ENCODE measurements at regions not wholly inside any gene's neighbourhood (a gene's known extent, or its start where the extent isn't known, plus 50 kb on each side); places are given as distances from the start of the nearest gene placed in this dataset.
"Not testable (repeated sequence)": the region's sequence is repeated elsewhere in the genome, so short reads cannot be mapped to it uniquely, and the experiment has no call there.

DNA sequence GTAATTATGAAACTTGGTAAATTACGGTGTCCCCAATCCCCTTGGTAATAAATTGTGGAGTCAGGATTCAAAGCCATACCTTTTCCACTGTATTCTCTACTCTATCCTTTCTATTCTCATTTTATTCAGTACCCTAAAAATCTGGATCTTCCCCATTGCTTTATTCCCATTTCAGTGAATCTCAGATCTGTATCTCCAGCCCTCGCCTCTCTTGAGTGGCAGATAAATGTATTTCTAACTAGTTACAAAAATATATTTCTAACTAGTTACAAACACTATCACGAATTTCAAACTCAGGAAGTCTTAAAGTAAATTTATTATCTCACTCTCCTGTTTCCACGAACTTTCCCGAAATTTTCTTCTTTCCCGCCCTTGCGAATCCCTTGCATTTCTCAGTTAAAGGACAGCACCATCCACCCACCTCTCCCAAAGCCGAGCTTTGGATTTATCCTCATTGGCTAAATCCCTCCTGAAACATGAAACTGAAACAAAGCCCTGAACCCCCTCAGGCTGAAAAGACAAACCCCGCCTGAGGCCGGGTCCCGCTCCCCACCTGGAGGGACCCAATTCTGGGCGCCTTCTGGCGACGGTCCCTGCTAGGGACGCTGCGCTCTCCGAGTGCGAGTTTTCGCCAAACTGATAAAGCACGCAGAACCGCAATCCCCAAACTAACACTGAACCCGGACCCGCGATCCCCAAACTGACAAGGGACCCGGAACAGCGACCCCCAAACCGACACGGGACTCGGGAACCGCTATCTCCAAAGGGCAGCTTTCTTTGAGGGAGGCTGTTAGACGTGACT, 164.3 kb upstream of the PABPC3 start:
- peak in 2 of 5 donors; percentile 37 to 43 for DNase-seq
- intact Hi-C loops (cut with DNase I), result no loop called here
- Histone ChIP-seq H3K27me3 (ENCODE audit: control insufficient read depth, insufficient read depth, low read length) (peaks cover 6% of the 10 kb centered on the region), H3K9ac (ENCODE audit: low read length in 3 of 3) (no peak overlapping the region), H3K27ac (ENCODE audit: low read depth in 2 of 2, low read length in 2 of 2) (no peak overlapping the region), H3K36me3 (ENCODE audit: control insufficient read depth in 2 of 3, insufficient read depth in 3 of 3, low read length in 3 of 3) (no peaks in the 10 kb centered on the region), H3K4me1 (ENCODE audit: control insufficient read depth in 2 of 3, insufficient read depth in 2 of 3, low read depth in 1 of 3, low read length in 3 of 3) (no peaks in the 10 kb centered on the region), H3K9me3 (ENCODE audit: control insufficient read depth in 2 of 3, insufficient read depth in 1 of 3, low read length in 3 of 3) (no peaks in the 10 kb centered on the region), H3K4me3 (ENCODE audit: low read length in 3 of 3) (no peak overlapping the region)
- TF ChIP-seq, protein P1, sequence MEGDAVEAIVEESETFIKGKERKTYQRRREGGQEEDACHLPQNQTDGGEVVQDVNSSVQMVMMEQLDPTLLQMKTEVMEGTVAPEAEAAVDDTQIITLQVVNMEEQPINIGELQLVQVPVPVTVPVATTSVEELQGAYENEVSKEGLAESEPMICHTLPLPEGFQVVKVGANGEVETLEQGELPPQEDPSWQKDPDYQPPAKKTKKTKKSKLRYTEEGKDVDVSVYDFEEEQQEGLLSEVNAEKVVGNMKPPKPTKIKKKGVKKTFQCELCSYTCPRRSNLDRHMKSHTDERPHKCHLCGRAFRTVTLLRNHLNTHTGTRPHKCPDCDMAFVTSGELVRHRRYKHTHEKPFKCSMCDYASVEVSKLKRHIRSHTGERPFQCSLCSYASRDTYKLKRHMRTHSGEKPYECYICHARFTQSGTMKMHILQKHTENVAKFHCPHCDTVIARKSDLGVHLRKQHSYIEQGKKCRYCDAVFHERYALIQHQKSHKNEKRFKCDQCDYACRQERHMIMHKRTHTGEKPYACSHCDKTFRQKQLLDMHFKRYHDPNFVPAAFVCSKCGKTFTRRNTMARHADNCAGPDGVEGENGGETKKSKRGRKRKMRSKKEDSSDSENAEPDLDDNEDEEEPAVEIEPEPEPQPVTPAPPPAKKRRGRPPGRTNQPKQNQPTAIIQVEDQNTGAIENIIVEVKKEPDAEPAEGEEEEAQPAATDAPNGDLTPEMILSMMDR (IDR thresholded peaks at IDR 0.05; ENCODE audit: borderline replicate concordance, extremely low read depth, insufficient read depth), result no peak
- no peak for FAIRE-seq

DNA sequence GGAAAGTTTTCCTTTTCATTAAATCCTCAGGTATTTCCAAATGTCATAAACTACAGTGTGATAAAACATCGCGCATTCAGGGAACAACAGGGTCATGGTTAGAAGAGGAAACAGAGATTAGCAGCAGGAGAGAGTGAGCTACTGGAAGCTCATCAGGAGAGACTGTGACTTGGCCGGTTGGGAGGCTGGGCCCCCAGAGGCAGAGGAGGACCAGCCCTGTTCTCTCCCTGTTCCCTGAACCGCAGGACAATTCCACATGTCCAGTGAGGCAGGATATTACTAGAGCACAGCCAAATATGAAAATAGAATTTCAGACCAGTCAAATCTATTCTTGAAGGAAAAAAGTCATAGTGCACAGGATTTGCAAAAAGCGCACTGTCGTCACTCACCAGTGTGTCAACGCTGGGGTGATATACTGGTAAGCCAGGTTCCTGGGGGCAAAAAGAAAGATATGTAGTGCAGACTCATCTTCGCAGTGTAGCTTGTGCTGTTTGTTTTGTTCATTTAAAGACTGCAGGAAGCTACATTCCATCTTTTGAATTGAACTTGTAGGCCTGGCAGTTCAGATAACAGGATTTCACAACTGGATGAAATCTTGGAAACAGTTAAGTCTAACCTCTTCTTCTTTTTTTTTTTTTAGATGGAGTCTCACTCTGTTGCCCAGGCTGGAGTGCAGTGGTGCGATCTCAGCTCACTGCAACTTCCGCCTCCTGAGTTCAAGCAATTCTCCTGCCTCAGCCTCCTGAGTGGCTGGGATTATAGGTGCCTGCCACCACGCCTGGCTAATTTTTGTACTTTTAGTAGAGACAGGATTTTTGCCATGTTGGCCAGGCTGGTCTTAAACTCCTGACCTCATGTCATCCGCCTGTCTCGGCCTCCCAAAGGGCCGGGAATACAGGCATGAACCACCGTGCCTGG, 162.6 kb upstream of the PABPC3 start:
- H3K36me3 ChIP-seq (ENCODE audit: control insufficient read depth in 2 of 3, insufficient read depth in 3 of 3, low read length in 3 of 3); H3K4me1 ChIP-seq (ENCODE audit: control insufficient read depth in 2 of 3, insufficient read depth in 2 of 3, low read depth in 1 of 3, low read length in 3 of 3); FAIRE-seq; H3K27me3 ChIP-seq (ENCODE audit: control insufficient read depth, insufficient read depth, low read length); H3K27ac ChIP-seq (ENCODE audit: low read depth in 2 of 2, low read length in 2 of 2); intact Hi-C loops (cut with DNase I); H3K9me3 ChIP-seq (ENCODE audit: control insufficient read depth in 2 of 3, insufficient read depth in 1 of 3, low read length in 3 of 3); H3K4me3 ChIP-seq (ENCODE audit: low read length in 3 of 3); H3K9ac ChIP-seq (ENCODE audit: low read length in 3 of 3); DNase-seq: not testable (repeated sequence)

DNA sequence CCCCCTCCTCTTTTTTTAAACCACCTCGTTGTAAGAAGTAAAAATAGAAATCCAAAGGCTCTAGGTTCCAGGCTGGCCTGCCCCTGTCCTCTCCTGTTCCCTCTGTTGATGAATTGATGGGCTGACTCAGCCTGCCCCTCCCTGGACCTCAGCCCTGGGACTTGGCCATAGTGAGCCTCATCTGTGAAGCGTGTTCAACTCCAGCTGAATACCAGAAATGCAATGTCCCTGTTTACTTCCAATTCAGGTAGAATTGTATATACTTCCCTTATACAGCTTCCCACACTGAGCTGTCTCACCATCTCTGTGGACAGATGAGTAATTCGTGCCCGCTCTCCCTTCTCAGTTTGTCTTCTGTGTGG, 161.9 kb upstream of the PABPC3 start:
- H3K27ac ChIP-seq (ENCODE audit: low read depth in 2 of 2, low read length in 2 of 2); DNase-seq; H3K4me1 ChIP-seq (ENCODE audit: control insufficient read depth in 2 of 3, insufficient read depth in 2 of 3, low read depth in 1 of 3, low read length in 3 of 3); FAIRE-seq; H3K36me3 ChIP-seq (ENCODE audit: control insufficient read depth in 2 of 3, insufficient read depth in 3 of 3, low read length in 3 of 3); H3K27me3 ChIP-seq (ENCODE audit: control insufficient read depth, insufficient read depth, low read length); H3K9ac ChIP-seq (ENCODE audit: low read length in 3 of 3); H3K4me3 ChIP-seq (ENCODE audit: low read length in 3 of 3); H3K9me3 ChIP-seq (ENCODE audit: control insufficient read depth in 2 of 3, insufficient read depth in 1 of 3, low read length in 3 of 3); intact Hi-C loops (cut with DNase I): not testable (repeated sequence)

DNA sequence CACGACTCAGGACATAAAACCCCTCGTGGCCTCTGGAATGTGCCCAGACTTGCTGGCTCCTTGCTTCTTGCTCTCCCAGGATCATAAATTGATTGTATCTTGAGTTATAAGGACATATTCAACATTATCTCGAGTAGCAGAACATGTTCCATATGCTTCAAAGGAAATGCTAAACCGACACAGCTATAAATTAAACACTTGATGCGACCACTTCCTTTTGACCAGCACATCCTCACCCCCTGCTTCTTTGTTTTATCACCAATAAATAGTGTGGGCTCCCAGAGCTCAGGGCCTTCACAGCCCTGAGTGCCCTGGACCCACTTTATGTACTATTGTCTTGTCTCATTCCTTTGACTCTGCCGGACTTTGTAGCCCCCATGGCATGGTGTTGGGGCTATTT, 157.0 kb upstream of the PABPC3 start:
- no peaks in the 10 kb centered on the region for H3K36me3 ChIP-seq (ENCODE audit: control insufficient read depth in 2 of 3, insufficient read depth in 3 of 3, low read length in 3 of 3)
- intact Hi-C loops (cut with DNase I), result no loop called here
- DNase-seq (no peak), FAIRE-seq (no peak)
- H3K4me1 ChIP-seq (ENCODE audit: control insufficient read depth in 2 of 3, insufficient read depth in 2 of 3, low read depth in 1 of 3, low read length in 3 of 3), result no peaks in the 10 kb centered on the region
- H3K27ac ChIP-seq (ENCODE audit: low read depth in 2 of 2, low read length in 2 of 2), result no peak overlapping the region
- TF ChIP-seq, protein P1 (IDR thresholded peaks at IDR 0.05; ENCODE audit: borderline replicate concordance, extremely low read depth, insufficient read depth), result no peak
- H3K9me3 ChIP-seq (ENCODE audit: control insufficient read depth in 2 of 3, insufficient read depth in 1 of 3, low read length in 3 of 3), result no peaks in the 10 kb centered on the region
- H3K9ac ChIP-seq (ENCODE audit: low read length in 3 of 3), result no peak overlapping the region
- no peak overlapping the region for H3K4me3 ChIP-seq (ENCODE audit: low read length in 3 of 3)
- H3K27me3 ChIP-seq (ENCODE audit: control insufficient read depth, insufficient read depth, low read length), result no peaks in the 10 kb centered on the region

DNA sequence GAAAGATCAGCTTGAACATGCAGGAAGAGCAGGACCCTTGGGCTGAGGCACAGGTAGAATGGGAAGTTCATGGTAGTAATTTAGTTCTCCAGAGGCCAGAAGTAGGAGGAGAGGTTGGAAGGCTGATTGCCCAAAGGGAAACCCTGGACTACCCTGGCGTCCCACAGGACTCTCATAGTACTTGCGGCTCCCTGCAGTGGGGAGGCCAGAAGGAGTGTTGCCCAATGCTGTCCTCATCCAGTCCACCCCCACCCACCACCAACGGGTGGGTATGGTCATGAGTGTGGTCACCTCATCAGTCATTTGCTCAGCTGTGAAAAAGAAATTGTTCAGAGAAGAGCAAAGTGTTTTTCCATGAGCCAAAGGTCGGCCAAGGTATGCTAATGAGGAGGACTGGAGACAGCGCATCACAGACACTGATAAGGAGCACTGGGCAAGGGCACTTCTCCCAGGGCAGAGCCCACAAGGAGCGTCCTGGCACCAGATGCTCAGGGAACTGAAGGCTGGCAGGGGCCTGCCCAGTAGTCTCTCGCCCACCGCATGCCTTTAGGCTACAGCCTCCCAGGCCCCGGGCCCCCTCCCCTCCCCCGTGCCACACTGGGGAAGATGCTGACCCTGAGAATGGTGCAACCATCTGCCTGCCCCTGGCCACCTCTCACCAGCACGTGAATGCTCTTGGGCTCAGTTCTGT, 154.8 kb upstream of the PABPC3 start:
- FAIRE-seq; H3K4me1 ChIP-seq (ENCODE audit: control insufficient read depth in 2 of 3, insufficient read depth in 2 of 3, low read depth in 1 of 3, low read length in 3 of 3); H3K27ac ChIP-seq (ENCODE audit: low read depth in 2 of 2, low read length in 2 of 2); H3K9me3 ChIP-seq (ENCODE audit: control insufficient read depth in 2 of 3, insufficient read depth in 1 of 3, low read length in 3 of 3); H3K4me3 ChIP-seq (ENCODE audit: low read length in 3 of 3); intact Hi-C loops (cut with DNase I); H3K36me3 ChIP-seq (ENCODE audit: control insufficient read depth in 2 of 3, insufficient read depth in 3 of 3, low read length in 3 of 3); DNase-seq; H3K27me3 ChIP-seq (ENCODE audit: control insufficient read depth, insufficient read depth, low read length); H3K9ac ChIP-seq (ENCODE audit: low read length in 3 of 3): not testable (repeated sequence)

Data from kidney (tissue), 13 donors.